ENCODE measurements at regions not wholly inside any gene's neighbourhood (a gene's known extent, or its start where the extent isn't known, plus 50 kb on each side); places are given as distances from the start of the nearest gene placed in this dataset.
"Not testable (repeated sequence)": the region's sequence is repeated elsewhere in the genome, so short reads cannot be mapped to it uniquely, and the experiment has no call there.

- H3K4me3 Mint-ChIP-seq; H3K4me1 Mint-ChIP-seq (ENCODE audit: low read depth); POLR2A ChIA-PET; H3K9me3 Mint-ChIP-seq (ENCODE audit: insufficient read depth); H3K36me3 Mint-ChIP-seq (ENCODE audit: low read depth); H3K27ac Mint-ChIP-seq; DNase-seq; ATAC-seq: not testable (repeated sequence)
- CTCF ChIA-PET, result interaction anchor here (1.5 kb wide), 1 partner anchor 16 kb away, joined by 3 read pairs; no protein-coding TSS in a partner anchor
- peaks cover 20% of the 10 kb centered on the region for H3K27me3 Mint-ChIP-seq (ENCODE audit: low read depth)
These were observed 109.9 kb downstream of the MRPL14 start for GRCh38 chr6:44017307-44017706.

GRCh38 chr6:44016131-44016870 is 111.0 kb downstream of the MRPL14 start:
- H3K27me3 Mint-ChIP-seq (ENCODE audit: low read depth), result peaks cover 25% of the 10 kb centered on the region
- no peak overlapping the region for H3K27ac Mint-ChIP-seq
- ChIA-PET POLR2A (no interaction called here), CTCF (no interaction called here)
- H3K36me3 Mint-ChIP-seq (ENCODE audit: low read depth), result no peaks in the 10 kb centered on the region
- no peak for ATAC-seq
- peaks cover 6% of the 10 kb centered on the region for H3K4me1 Mint-ChIP-seq (ENCODE audit: low read depth)
- DNase-seq, result no peak
- no peaks in the 10 kb centered on the region for H3K9me3 Mint-ChIP-seq (ENCODE audit: insufficient read depth)
- no peak overlapping the region for H3K4me3 Mint-ChIP-seq

- ChIA-PET POLR2A (no interaction called here), CTCF (interaction anchor here (1.0 to 1.4 kb wide), 2 partner anchors 10 to 11 kb away, joined by 3 read pairs; no protein-coding TSS in a partner anchor)
- no peak for DNase-seq
- no peak for ATAC-seq
- no peak overlapping the region for H3K27ac Mint-ChIP-seq
- peaks cover 25% of the 10 kb centered on the region for H3K27me3 Mint-ChIP-seq (ENCODE audit: low read depth)
- no peaks in the 10 kb centered on the region for H3K9me3 Mint-ChIP-seq (ENCODE audit: insufficient read depth)
- no peaks in the 10 kb centered on the region for H3K36me3 Mint-ChIP-seq (ENCODE audit: low read depth)
- no peak overlapping the region for H3K4me3 Mint-ChIP-seq
- peaks cover 6% of the 10 kb centered on the region for H3K4me1 Mint-ChIP-seq (ENCODE audit: low read depth)
These were observed 115.2 kb downstream of the MRPL14 start for GRCh38 chr6:44012078-44012493.

- no peaks in the 10 kb centered on the region for H3K9me3 Mint-ChIP-seq (ENCODE audit: insufficient read depth)
- H3K36me3 Mint-ChIP-seq (ENCODE audit: low read depth), result no peaks in the 10 kb centered on the region
- CTCF ChIA-PET, result interaction anchor here (1.0 to 1.4 kb wide), 2 partner anchors 9 to 11 kb away, joined by 3 read pairs; no protein-coding TSS in a partner anchor
- H3K27me3 Mint-ChIP-seq (ENCODE audit: low read depth), result peaks cover 23% of the 10 kb centered on the region
- no peak overlapping the region for H3K4me3 Mint-ChIP-seq
- no peak overlapping the region for H3K27ac Mint-ChIP-seq
- DNase-seq (no peak), ATAC-seq (no peak)
- POLR2A ChIA-PET, result no interaction called here
- H3K4me1 Mint-ChIP-seq (ENCODE audit: low read depth), result peaks cover 6% of the 10 kb centered on the region
These were observed 115.8 kb downstream of the MRPL14 start for GRCh38 chr6:44011350-44011920.

- Mint-ChIP-seq H3K27ac (no peak overlapping the region), H3K4me1 (ENCODE audit: low read depth) (peaks cover 6% of the 10 kb centered on the region), H3K36me3 (ENCODE audit: low read depth) (no peaks in the 10 kb centered on the region), H3K4me3 (no peak overlapping the region), H3K9me3 (ENCODE audit: insufficient read depth) (no peaks in the 10 kb centered on the region), H3K27me3 (ENCODE audit: low read depth) (peaks cover 22% of the 10 kb centered on the region)
- DNase-seq (no peak), ATAC-seq (no peak)
- ChIA-PET CTCF (no interaction called here), POLR2A (no interaction called here)
These were observed 116.6 kb downstream of the MRPL14 start for GRCh38 chr6:44010411-44011349.

GRCh38 chr6:44009425-44010321 is 117.6 kb downstream of the MRPL14 start:
- Mint-ChIP-seq H3K9me3 (ENCODE audit: insufficient read depth) (no peaks in the 10 kb centered on the region), H3K27ac (no peak overlapping the region), H3K4me1 (ENCODE audit: low read depth) (peaks cover 6% of the 10 kb centered on the region), H3K36me3 (ENCODE audit: low read depth) (no peaks in the 10 kb centered on the region), H3K27me3 (ENCODE audit: low read depth) (peaks cover 26% of the 10 kb centered on the region), H3K4me3 (no peak overlapping the region)
- ChIA-PET POLR2A (no interaction called here), CTCF (no interaction called here)
- DNase-seq (no peak), ATAC-seq (no peak)

- peaks cover 27% of the 10 kb centered on the region for H3K27me3 Mint-ChIP-seq (ENCODE audit: low read depth)
- peaks cover 6% of the 10 kb centered on the region for H3K4me1 Mint-ChIP-seq (ENCODE audit: low read depth)
- no peak for ATAC-seq
- CTCF ChIA-PET, result no interaction called here
- H3K9me3 Mint-ChIP-seq (ENCODE audit: insufficient read depth), result no peaks in the 10 kb centered on the region
- H3K36me3 Mint-ChIP-seq (ENCODE audit: low read depth), result no peaks in the 10 kb centered on the region
- H3K27ac Mint-ChIP-seq, result no peak overlapping the region
- no peak overlapping the region for H3K4me3 Mint-ChIP-seq
- POLR2A ChIA-PET, result no interaction called here
- DNase-seq, result no peak
These were observed 118.4 kb downstream of the MRPL14 start for GRCh38 chr6:44008821-44009370.

GRCh38 chr6:44007818-44008621 is 119.2 kb downstream of the MRPL14 start:
- no peak overlapping the region for H3K4me3 Mint-ChIP-seq
- ATAC-seq (no peak), DNase-seq (no peak)
- ChIA-PET CTCF (no interaction called here), POLR2A (no interaction called here)
- no peak overlapping the region for H3K27ac Mint-ChIP-seq
- no peaks in the 10 kb centered on the region for H3K36me3 Mint-ChIP-seq (ENCODE audit: low read depth)
- H3K9me3 Mint-ChIP-seq (ENCODE audit: insufficient read depth), result no peaks in the 10 kb centered on the region
- H3K27me3 Mint-ChIP-seq (ENCODE audit: low read depth), result peaks cover 30% of the 10 kb centered on the region
- peaks cover 11% of the 10 kb centered on the region for H3K4me1 Mint-ChIP-seq (ENCODE audit: low read depth)

- peaks cover 8% of the 10 kb centered on the region for H3K4me1 Mint-ChIP-seq (ENCODE audit: low read depth)
- H3K27ac Mint-ChIP-seq, result no peak overlapping the region
- H3K36me3 Mint-ChIP-seq (ENCODE audit: low read depth), result no peaks in the 10 kb centered on the region
- H3K4me3 Mint-ChIP-seq, result no peak overlapping the region
- ChIA-PET POLR2A (no interaction called here), CTCF (no interaction called here)
- ATAC-seq (no peak), DNase-seq (no peak)
- H3K9me3 Mint-ChIP-seq (ENCODE audit: insufficient read depth), result no peaks in the 10 kb centered on the region
- peaks cover 23% of the 10 kb centered on the region for H3K27me3 Mint-ChIP-seq (ENCODE audit: low read depth)
These were observed 120.4 kb downstream of the MRPL14 start for GRCh38 chr6:44006872-44007303.

- H3K27me3 Mint-ChIP-seq (ENCODE audit: low read depth), result peaks cover 25% of the 10 kb centered on the region
- peaks cover 10% of the 10 kb centered on the region for H3K4me1 Mint-ChIP-seq (ENCODE audit: low read depth)
- ATAC-seq (no peak), DNase-seq (no peak)
- ChIA-PET CTCF (interaction anchor here (1.6 kb wide), 1 partner anchor 236 kb away, joined by 4 read pairs; the partner anchor contains the start of gene VEGFA), POLR2A (no interaction called here)
- no peak overlapping the region for H3K4me3 Mint-ChIP-seq
- no peak overlapping the region for H3K27ac Mint-ChIP-seq
- no peaks in the 10 kb centered on the region for H3K9me3 Mint-ChIP-seq (ENCODE audit: insufficient read depth)
- no peaks in the 10 kb centered on the region for H3K36me3 Mint-ChIP-seq (ENCODE audit: low read depth)
These were observed 121.0 kb downstream of the MRPL14 start for GRCh38 chr6:44006123-44006871.

All from activated CD8-positive, alpha-beta T cell treated with anti-CD3 and anti-CD28 coated beads, Interleukin-2, amount 10 ng/mL, durations not matched to agents 7 days and 5 days (primary cell).